ENCODE measurements at regions not wholly inside any gene's neighbourhood (a gene's known extent, or its start where the extent isn't known, plus 50 kb on each side); places are given as distances from the start of the nearest gene placed in this dataset.

DNA sequence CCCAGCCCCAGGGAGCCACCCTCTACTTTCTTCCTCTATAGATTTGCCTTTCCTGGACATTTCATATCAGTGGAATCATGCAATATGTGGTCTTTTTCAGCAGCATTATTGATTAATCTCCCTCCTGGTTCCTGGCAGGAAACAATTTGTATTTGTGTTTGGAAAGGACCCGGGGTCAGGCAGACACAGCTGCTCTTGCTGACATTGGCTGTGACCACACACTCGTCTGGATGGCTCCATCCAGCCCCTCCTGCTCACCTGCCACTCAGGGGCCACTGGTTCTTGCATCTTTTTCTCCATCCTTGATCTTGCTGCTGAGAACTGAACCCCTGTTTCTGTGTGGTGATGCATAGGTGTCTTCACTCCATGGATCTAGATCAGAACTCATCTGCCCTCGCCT is 176.6 kb upstream of the MKI67 start:
- Histone ChIP-seq H3K4me3 (ENCODE audit: low read length) (no peak overlapping the region), H3K9ac (ENCODE audit: low read length) (no peak overlapping the region), H3K9me3 (ENCODE audit: low read length) (no peaks in the 10 kb centered on the region), H4K20me1 (ENCODE audit: low read length) (no peaks in the 10 kb centered on the region), H3K36me3 (ENCODE audit: low read depth, low read length) (no peaks in the 10 kb centered on the region), H3F3A (ENCODE audit: low read length, unreplicated experiment) (no peaks in the 10 kb centered on the region), H2AFZ (ENCODE audit: low read length) (no peak overlapping the region), H3K9me2 (replicated peaks; ENCODE audit: low read length) (no peaks in the 10 kb centered on the region), H3K4me1 (ENCODE audit: insufficient read depth, low read length) (no peaks in the 10 kb centered on the region), H3K27ac (ENCODE audit: low read length) (no peak overlapping the region), H3K79me2 (ENCODE audit: low read length) (no peaks in the 10 kb centered on the region), H3K27me3 (ENCODE audit: low read length) (no peaks in the 10 kb centered on the region), H3K4me2 (ENCODE audit: low read length) (no peak overlapping the region)
- ChIA-PET POLR2A (ENCODE audit: unreplicated experiment) (no interaction called here), CTCF (no interaction called here)
- intact Hi-C loops (cut with micrococcal nuclease): no loop called here
- BruUV-seq (replicated peaks): no TSS peak
- ATAC-seq (no peak), DNase-seq (no peak)
- TF ChIP-seq EZH2phosphoT487 (IDR thresholded peaks at IDR 0.05; ENCODE audit: borderline replicate concordance, low read length) (no peak), EZH2 (IDR thresholded peaks at IDR 0.05; ENCODE audit: low read length, unreplicated experiment) (no peak)
- TF ChIP-seq, protein P1, sequence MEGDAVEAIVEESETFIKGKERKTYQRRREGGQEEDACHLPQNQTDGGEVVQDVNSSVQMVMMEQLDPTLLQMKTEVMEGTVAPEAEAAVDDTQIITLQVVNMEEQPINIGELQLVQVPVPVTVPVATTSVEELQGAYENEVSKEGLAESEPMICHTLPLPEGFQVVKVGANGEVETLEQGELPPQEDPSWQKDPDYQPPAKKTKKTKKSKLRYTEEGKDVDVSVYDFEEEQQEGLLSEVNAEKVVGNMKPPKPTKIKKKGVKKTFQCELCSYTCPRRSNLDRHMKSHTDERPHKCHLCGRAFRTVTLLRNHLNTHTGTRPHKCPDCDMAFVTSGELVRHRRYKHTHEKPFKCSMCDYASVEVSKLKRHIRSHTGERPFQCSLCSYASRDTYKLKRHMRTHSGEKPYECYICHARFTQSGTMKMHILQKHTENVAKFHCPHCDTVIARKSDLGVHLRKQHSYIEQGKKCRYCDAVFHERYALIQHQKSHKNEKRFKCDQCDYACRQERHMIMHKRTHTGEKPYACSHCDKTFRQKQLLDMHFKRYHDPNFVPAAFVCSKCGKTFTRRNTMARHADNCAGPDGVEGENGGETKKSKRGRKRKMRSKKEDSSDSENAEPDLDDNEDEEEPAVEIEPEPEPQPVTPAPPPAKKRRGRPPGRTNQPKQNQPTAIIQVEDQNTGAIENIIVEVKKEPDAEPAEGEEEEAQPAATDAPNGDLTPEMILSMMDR (conservative IDR thresholded peaks at IDR 0.05; ENCODE audit: low read depth, low read length): no peak

GRCh38 chr10:128304271-128304670 is 178.0 kb upstream of the MKI67 start:
- intact Hi-C loops (cut with micrococcal nuclease): no loop called here
- ChIA-PET CTCF (no interaction called here), POLR2A (ENCODE audit: unreplicated experiment) (no interaction called here)
- DNase-seq: no peak
- Histone ChIP-seq H3K4me3 (ENCODE audit: low read length) (no peak overlapping the region), H2AFZ (ENCODE audit: low read length) (no peak overlapping the region), H3K79me2 (ENCODE audit: low read length) (no peaks in the 10 kb centered on the region), H3K36me3 (ENCODE audit: low read depth, low read length) (no peaks in the 10 kb centered on the region), H3F3A (ENCODE audit: low read length, unreplicated experiment) (no peaks in the 10 kb centered on the region), H3K4me1 (ENCODE audit: insufficient read depth, low read length) (no peaks in the 10 kb centered on the region), H3K9ac (ENCODE audit: low read length) (no peak overlapping the region), H3K9me3 (ENCODE audit: low read length) (no peaks in the 10 kb centered on the region), H3K27me3 (ENCODE audit: low read length) (no peaks in the 10 kb centered on the region), H3K27ac (ENCODE audit: low read length) (no peak overlapping the region), H4K20me1 (ENCODE audit: low read length) (no peaks in the 10 kb centered on the region), H3K4me2 (ENCODE audit: low read length) (no peak overlapping the region), H3K9me2 (replicated peaks; ENCODE audit: low read length) (no peaks in the 10 kb centered on the region)
- no peak for TF ChIP-seq EZH2phosphoT487 (IDR thresholded peaks at IDR 0.05; ENCODE audit: borderline replicate concordance, low read length)
- no peak for TF ChIP-seq EZH2 (IDR thresholded peaks at IDR 0.05; ENCODE audit: low read length, unreplicated experiment)
- TF ChIP-seq, protein P1 (conservative IDR thresholded peaks at IDR 0.05; ENCODE audit: low read depth, low read length): no peak
- BruUV-seq (replicated peaks): no TSS peak
- ATAC-seq: no peak

DNA sequence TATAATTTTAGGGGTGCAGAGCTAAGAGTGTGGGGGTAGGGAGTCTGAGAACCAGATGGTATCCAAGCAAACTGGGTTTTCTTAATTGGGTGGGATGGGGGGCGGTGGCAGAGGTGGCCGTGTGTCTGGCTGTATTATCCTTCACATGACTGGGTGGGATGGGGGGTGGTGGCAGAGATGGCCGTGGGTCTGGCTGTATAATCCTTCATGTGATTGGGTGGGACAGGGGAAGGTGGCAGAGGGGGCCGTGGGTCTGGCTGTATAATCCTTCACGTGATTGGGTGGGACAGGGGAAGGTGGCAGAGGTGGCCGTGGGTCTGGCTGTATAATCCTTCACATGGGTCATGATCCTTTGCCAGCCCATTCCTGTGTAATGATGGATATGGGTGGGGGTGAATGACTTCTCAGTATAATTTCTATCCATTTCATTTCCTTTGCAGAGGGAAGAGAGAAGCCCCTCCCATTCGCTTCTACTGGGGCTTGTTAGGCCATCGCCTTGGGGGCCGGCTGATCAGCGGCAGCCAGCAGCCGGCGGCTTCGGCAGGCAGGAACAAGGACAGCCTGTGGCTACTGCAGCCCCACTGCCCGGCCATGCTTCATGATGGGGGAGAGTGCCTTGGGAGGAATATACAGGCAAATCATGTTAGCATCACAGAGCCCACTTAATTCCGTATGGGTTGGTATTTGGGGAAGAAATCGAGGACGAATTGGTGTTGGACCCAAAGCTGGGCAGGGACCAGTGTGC is 179.6 kb upstream of the MKI67 start:
- Histone ChIP-seq H3K79me2 (ENCODE audit: low read length) (no peaks in the 10 kb centered on the region), H2AFZ (ENCODE audit: low read length) (no peak overlapping the region), H3K4me2 (ENCODE audit: low read length) (no peak overlapping the region), H3F3A (ENCODE audit: low read length, unreplicated experiment) (no peaks in the 10 kb centered on the region), H3K9me2 (replicated peaks; ENCODE audit: low read length) (no peaks in the 10 kb centered on the region), H4K20me1 (ENCODE audit: low read length) (no peaks in the 10 kb centered on the region), H3K4me3 (ENCODE audit: low read length) (no peak overlapping the region), H3K27me3 (ENCODE audit: low read length) (no peaks in the 10 kb centered on the region), H3K9ac (ENCODE audit: low read length) (no peak overlapping the region), H3K27ac (ENCODE audit: low read length) (no peak overlapping the region), H3K9me3 (ENCODE audit: low read length) (no peaks in the 10 kb centered on the region), H3K4me1 (ENCODE audit: insufficient read depth, low read length) (no peaks in the 10 kb centered on the region), H3K36me3 (ENCODE audit: low read depth, low read length) (no peaks in the 10 kb centered on the region)
- ATAC-seq: no peak
- TF ChIP-seq EZH2phosphoT487 (IDR thresholded peaks at IDR 0.05; ENCODE audit: borderline replicate concordance, low read length): no peak
- TF ChIP-seq, protein P1 (conservative IDR thresholded peaks at IDR 0.05; ENCODE audit: low read depth, low read length): no peak
- TF ChIP-seq EZH2 (IDR thresholded peaks at IDR 0.05; ENCODE audit: low read length, unreplicated experiment): no peak
- POLR2A ChIA-PET (ENCODE audit: unreplicated experiment): no interaction called here
- no peak for DNase-seq
- intact Hi-C loops (cut with micrococcal nuclease): no loop called here
- CTCF ChIA-PET: no interaction called here
- no TSS peak for BruUV-seq (replicated peaks)

All from PC-3 (cell line).